ENCODE measurements at regions not wholly inside any gene's neighbourhood (a gene's known extent, or its start where the extent isn't known, plus 50 kb on each side); places are given as distances from the start of the nearest gene placed in this dataset.

- H2AFZ ChIP-seq (ENCODE audit: low read length), result no peak overlapping the region
- no peak overlapping the region for H3K4me2 ChIP-seq (ENCODE audit: low read length)
- intact Hi-C loops (cut with micrococcal nuclease; ENCODE audit: unreplicated experiment), result loop anchor here (5.0 kb wide), 1 partner anchor 245 kb away; no protein-coding TSS in a partner anchor
- ChIA-PET CTCF (ENCODE audit: unreplicated experiment) (interaction anchor here (0.6 kb wide), 1 partner anchor 81 kb away, joined by 3 read pairs; no protein-coding TSS in a partner anchor), POLR2A (interaction anchor here (0.6 kb wide), 1 partner anchor 57 kb away, joined by 3 read pairs; no protein-coding TSS in a partner anchor)
- no peaks in the 10 kb centered on the region for H4K20me1 ChIP-seq (ENCODE audit: insufficient read depth, low read length)
- no peaks in the 10 kb centered on the region for H3K9me3 ChIP-seq (ENCODE audit: low read length)
- H3K27ac ChIP-seq (ENCODE audit: low read depth, low read length, poor library complexity, severe bottlenecking), result no peak overlapping the region
- no peaks in the 10 kb centered on the region for H3K9me2 ChIP-seq (ENCODE audit: insufficient read depth, low read length)
- no peaks in the 10 kb centered on the region for H3K79me2 ChIP-seq (ENCODE audit: insufficient read depth, low read depth, low read length)
- no peak for DNase-seq (ENCODE audit: low spot score)
- no peak overlapping the region for H3K4me3 ChIP-seq (ENCODE audit: low read depth, low read length, poor library complexity, severe bottlenecking)
- BruUV-seq (replicated peaks), result no TSS peak
- TF ChIP-seq EZH2phosphoT487 (IDR thresholded peaks at IDR 0.05; ENCODE audit: borderline replicate concordance, low read depth, low read length) (no peak), CTCF (conservative IDR thresholded peaks at IDR 0.05; ENCODE audit: low read length) (0 out of 2 replicates have a peak, but pooled peaks have one; percentile 17)
- no peaks in the 10 kb centered on the region for H3K36me3 ChIP-seq (ENCODE audit: insufficient read depth, low read length)
- no peaks in the 10 kb centered on the region for H3K4me1 ChIP-seq (ENCODE audit: insufficient read depth, low read length, poor library complexity, severe bottlenecking)
Observed at GRCh38 chr20:2207770-2208097, 88.1 kb upstream of the TGM3 start.

DNA sequence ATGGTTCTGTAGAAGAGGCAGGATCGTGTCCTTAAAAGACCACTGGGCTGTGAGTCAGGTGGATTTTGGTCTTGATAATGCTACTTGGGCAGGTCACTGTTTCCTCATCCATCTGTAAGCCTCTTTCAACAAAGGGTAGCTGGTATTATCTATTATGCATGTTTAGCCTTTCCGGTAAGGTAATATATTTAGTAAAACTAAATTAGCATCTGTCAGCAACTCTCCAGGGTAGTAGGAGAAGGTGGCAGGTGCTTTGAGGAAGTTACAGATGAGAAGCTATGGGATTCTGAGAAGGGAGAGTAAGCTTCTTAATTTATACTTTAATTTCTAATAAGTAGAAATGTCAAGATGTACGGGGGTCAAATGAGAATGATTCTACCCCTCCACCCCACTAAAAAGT, 86.9 kb upstream of the TGM3 start:
- Histone ChIP-seq H3K4me2 (ENCODE audit: low read length) (no peak overlapping the region), H4K20me1 (ENCODE audit: insufficient read depth, low read length) (no peaks in the 10 kb centered on the region), H3K4me3 (ENCODE audit: low read depth, low read length, poor library complexity, severe bottlenecking) (no peak overlapping the region), H3K9me2 (ENCODE audit: insufficient read depth, low read length) (no peaks in the 10 kb centered on the region), H2AFZ (ENCODE audit: low read length) (no peak overlapping the region), H3K79me2 (ENCODE audit: insufficient read depth, low read depth, low read length) (no peaks in the 10 kb centered on the region), H3K36me3 (ENCODE audit: insufficient read depth, low read length) (no peaks in the 10 kb centered on the region), H3K27ac (ENCODE audit: low read depth, low read length, poor library complexity, severe bottlenecking) (no peak overlapping the region), H3K9me3 (ENCODE audit: low read length) (no peaks in the 10 kb centered on the region), H3K4me1 (ENCODE audit: insufficient read depth, low read length, poor library complexity, severe bottlenecking) (no peaks in the 10 kb centered on the region)
- TF ChIP-seq CTCF (conservative IDR thresholded peaks at IDR 0.05; ENCODE audit: low read length) (no peak), EZH2phosphoT487 (IDR thresholded peaks at IDR 0.05; ENCODE audit: borderline replicate concordance, low read depth, low read length) (no peak)
- POLR2A ChIA-PET, result no interaction called here
- no TSS peak for BruUV-seq (replicated peaks)
- no peak for DNase-seq (ENCODE audit: low spot score)
- CTCF ChIA-PET (ENCODE audit: unreplicated experiment), result no interaction called here
- intact Hi-C loops (cut with micrococcal nuclease; ENCODE audit: unreplicated experiment), result loop anchor here (5.0 kb wide), 1 partner anchor 243 kb away; no protein-coding TSS in a partner anchor

GRCh38 chr20:2210646-2211552, 84.9 kb upstream of the TGM3 start:
- H3K4me2 ChIP-seq (ENCODE audit: low read length), result no peak overlapping the region
- BruUV-seq (replicated peaks), result no TSS peak
- H3K9me3 ChIP-seq (ENCODE audit: low read length), result no peaks in the 10 kb centered on the region
- H3K27ac ChIP-seq (ENCODE audit: low read depth, low read length, poor library complexity, severe bottlenecking), result no peak overlapping the region
- DNase-seq (ENCODE audit: low spot score), result no peak
- H2AFZ ChIP-seq (ENCODE audit: low read length), result no peak overlapping the region
- H3K4me3 ChIP-seq (ENCODE audit: low read depth, low read length, poor library complexity, severe bottlenecking), result no peak overlapping the region
- H3K79me2 ChIP-seq (ENCODE audit: insufficient read depth, low read depth, low read length), result no peaks in the 10 kb centered on the region
- ChIA-PET POLR2A (interaction anchor here (0.7 kb wide), 1 partner anchor 14 kb away, joined by 3 read pairs; no protein-coding TSS in a partner anchor), CTCF (ENCODE audit: unreplicated experiment) (no interaction called here)
- TF ChIP-seq EZH2phosphoT487 (IDR thresholded peaks at IDR 0.05; ENCODE audit: borderline replicate concordance, low read depth, low read length) (no peak), CTCF (conservative IDR thresholded peaks at IDR 0.05; ENCODE audit: low read length) (no peak)
- H3K4me1 ChIP-seq (ENCODE audit: insufficient read depth, low read length, poor library complexity, severe bottlenecking), result no peaks in the 10 kb centered on the region
- H3K36me3 ChIP-seq (ENCODE audit: insufficient read depth, low read length), result no peaks in the 10 kb centered on the region
- H4K20me1 ChIP-seq (ENCODE audit: insufficient read depth, low read length), result no peaks in the 10 kb centered on the region
- H3K9me2 ChIP-seq (ENCODE audit: insufficient read depth, low read length), result no peaks in the 10 kb centered on the region
- intact Hi-C loops (cut with micrococcal nuclease; ENCODE audit: unreplicated experiment), result no loop called here

All from OCI-LY7 (cell line).